Prostate gland (tissue), 2 donors: ENCODE measurements at regions not wholly inside any gene's neighbourhood (a gene's known extent, or its start where the extent isn't known, plus 50 kb on each side); places are given as distances from the start of the nearest gene placed in this dataset.
A peak's percentile ranks its signal among the peaks of the same experiment; 100 is the strongest.

Experiments used
- CTCF ChIP-seq, 4 experiments: fragments of 200-600 bp in 2 of 4; fragments of 450-650 bp in 2 of 4; sonication (generic) in 2 of 4; IDR thresholded peaks; 1 replicate in 3 of 4; 2 replicates in 1 of 4; pipeline ENCODE4 v1.5.1; 2016 to 2019; ENCODE audit warnings: antibody characterized with exemption in 4 of 4, mild to moderate bottlenecking in 2 of 4, moderate library complexity in 2 of 4
- POLR2A ChIP-seq: fragments of 450-650 bp; IDR thresholded peaks from one replicate; pipeline ENCODE4 v1.6.1; 2016; ENCODE audit warnings: antibody characterized with exemption, mild to moderate bottlenecking
- POLR2AphosphoS5 ChIP-seq: sonication (generic); formaldehyde crosslinking; IDR thresholded peaks from one replicate; pipeline ENCODE4 v1.6.1; 2017; ENCODE audit warnings: antibody characterized with exemption

GRCh38 chr1:59138402-59138801 lies 158.5 kb upstream of the FGGY start:
- no peak for TF ChIP-seq CTCF (IDR thresholded peaks at IDR 0.05)
- no peak for TF ChIP-seq POLR2A
- TF ChIP-seq POLR2AphosphoS5, result peak; percentile 56
